Mucosa of gallbladder (tissue), 1 donor: ENCODE measurements at regions not wholly inside any gene's neighbourhood (a gene's known extent, or its start where the extent isn't known, plus 50 kb on each side); places are given as distances from the start of the nearest gene placed in this dataset.
"Not testable (repeated sequence)": the region's sequence is repeated elsewhere in the genome, so short reads cannot be mapped to it uniquely, and the experiment has no call there.

Experiments used
- DNase-seq: peaks from one replicate; pipeline ENCODE4 v3.0.0-alpha.2; 2020; ENCODE audit warnings: low spot score
- donor health status: DM: no; HTN: no; CAD: no.

- DNase-seq = no peak
These were observed 87.9 kb upstream of the RPL38 start for GRCh38 chr17:74115586-74115985.

GRCh38 chr17:74116087-74116717 is 87.3 kb upstream of the RPL38 start:
- DNase-seq = no peak

GRCh38 chr17:74117087-74117698 is 86.3 kb upstream of the RPL38 start:
- DNase-seq = no peak

GRCh38 chr17:74117999-74118421 is 85.5 kb upstream of the RPL38 start:
- no peak for DNase-seq

GRCh38 chr17:74118504-74118903 is 85.0 kb upstream of the RPL38 start:
- no peak for DNase-seq

- DNase-seq = no peak
These were observed 84.4 kb upstream of the RPL38 start for GRCh38 chr17:74119049-74119580.

GRCh38 chr17:74119965-74120364 is 83.5 kb upstream of the RPL38 start:
- no peak for DNase-seq

GRCh38 chr17:74123350-74123749 is 80.1 kb upstream of the RPL38 start:
- no peak for DNase-seq

- DNase-seq = no peak
These were observed 79.5 kb upstream of the RPL38 start for GRCh38 chr17:74123866-74124444.

- no peak for DNase-seq
These were observed 78.3 kb upstream of the RPL38 start for GRCh38 chr17:74125156-74125555.

GRCh38 chr17:74126179-74126900 is 77.1 kb upstream of the RPL38 start:
- DNase-seq = no peak

- no peak for DNase-seq
These were observed 76.5 kb upstream of the RPL38 start for GRCh38 chr17:74126959-74127358.

- no peak for DNase-seq
These were observed 74.8 kb upstream of the RPL38 start for GRCh38 chr17:74128456-74129211.

GRCh38 chr17:74129800-74130199 is 73.7 kb upstream of the RPL38 start:
- not testable (repeated sequence) for DNase-seq

GRCh38 chr17:74130276-74130675 is 73.2 kb upstream of the RPL38 start:
- DNase-seq = no peak

- no peak for DNase-seq
These were observed 72.6 kb upstream of the RPL38 start for GRCh38 chr17:74130841-74131240.

GRCh38 chr17:74132354-74132753 is 71.1 kb upstream of the RPL38 start:
- no peak for DNase-seq

GRCh38 chr17:74133740-74134139 is 69.7 kb upstream of the RPL38 start:
- DNase-seq = no peak

- DNase-seq = not testable (repeated sequence)
These were observed 69.2 kb upstream of the RPL38 start for GRCh38 chr17:74134234-74134633.

- no peak for DNase-seq
These were observed 68.5 kb upstream of the RPL38 start for GRCh38 chr17:74134991-74135390.

GRCh38 chr17:74135391-74136167 is 67.9 kb upstream of the RPL38 start:
- DNase-seq = no peak
